HepG2 (cell line): ENCODE measurements at regions not wholly inside any gene's neighbourhood (a gene's known extent, or its start where the extent isn't known, plus 50 kb on each side); places are given as distances from the start of the nearest gene placed in this dataset.

Experiments
- ATAC-seq: fragments of 200-7000 bp; cut with Tn5 transposase; 3 replicates; pipeline ENCODE4 v1.9.1; 2020; ENCODE audit warnings: mild to moderate bottlenecking, moderate library complexity
- BruUV-seq: library from RNA; stranded (reverse); fragments of 400-500 nt; replicated peaks from 2 replicates; lab custom pipeline; 2021; lab: Mats Ljungman, UMichigan
- CTCF ChIA-PET: fragments of 300-600 bp; formaldehyde crosslinking; extraction: SDS; loops from one replicate; lab custom pipeline; 2021; ENCODE audit warnings: low total read pairs, inconsistent platforms, low intra/inter-chr PET ratio; lab: Yijun Ruan, JAX
- POLR2A ChIA-PET: fragments of 350-600 bp; sonication (Branson Sonifier 250); formaldehyde crosslinking; loops from one replicate; lab custom pipeline; 2020; ENCODE audit warnings: antibody characterized with exemption, inconsistent platforms; lab: Yijun Ruan, JAX
- DNase-seq: peaks from one replicate; pipeline ENCODE4 v3.0.0-alpha.2; 2015; ENCODE audit warnings: low spot score
- FAIRE-seq: peaks from 3 replicates; lab custom pipeline; 2011; peaks lifted over from hg19 to GRCh38; lab: Jason Lieb, UNC
- H2AFZ ChIP-seq: one replicate; pipeline ENCODE4 v1.6.1; 2011; ENCODE audit warnings: low read length, inconsistent platforms
- H3K27ac ChIP-seq: fragments of 300-600 bp; 3 replicates; pipeline ENCODE4 v1.8.0; 2011; ENCODE audit warnings: mixed run types, mild to moderate bottlenecking, mixed read lengths, low read length, inconsistent platforms; ENCODE audit not compliant: insufficient read depth; ENCODE audit errors: extremely low read length
- H3K27me3 ChIP-seq, 2 experiments: fragments of 200-600 bp in 1 of 2; 2 replicates in 1 of 2; 3 replicates in 1 of 2; pipeline versions ENCODE4 v1.6.0 to v1.8.0; 2011; ENCODE audit warnings: low read length in 2 of 2, mild to moderate bottlenecking in 2 of 2, moderate library complexity in 2 of 2, inconsistent platforms in 1 of 2; ENCODE audit not compliant: insufficient read depth in 2 of 2, control insufficient read depth in 1 of 2
- H3K36me3 ChIP-seq, 2 experiments: fragments of 200-600 bp in 1 of 2; replicated peaks in 1 of 2; 2 replicates in 1 of 2; 3 replicates in 1 of 2; pipeline versions ENCODE4 v1.5.1 to v1.8.0; 2011; ENCODE audit warnings: low read length in 2 of 2, inconsistent platforms in 1 of 2; ENCODE audit not compliant: insufficient read depth in 2 of 2, control insufficient read depth in 1 of 2
- H3K4me1 ChIP-seq: 2 replicates; pipeline ENCODE4 v1.5.1; 2012; ENCODE audit warnings: low read length, inconsistent platforms; ENCODE audit not compliant: insufficient read depth
- H3K4me2 ChIP-seq: 2 replicates; pipeline ENCODE4 v1.6.0; 2011; ENCODE audit warnings: low read depth, low read length, inconsistent platforms
- H3K4me3 ChIP-seq, 3 experiments: fragments of 200-600 bp in 1 of 3; sonication (generic), shearing (Covaris generic) in 1 of 3; replicated peaks in 1 of 3; 2 replicates each; pipeline ENCODE4 v1.5.1; 2011 to 2016; ENCODE audit warnings: low read length in 3 of 3, inconsistent platforms in 2 of 3, low read depth in 2 of 3, mild to moderate bottlenecking in 2 of 3, control low read depth in 1 of 3, mixed read lengths in 1 of 3; ENCODE audit not compliant: insufficient read depth in 1 of 3
- H3K79me2 ChIP-seq: one replicate; pipeline ENCODE4 v1.6.1; 2011; ENCODE audit warnings: low read length, inconsistent platforms; ENCODE audit not compliant: insufficient read depth
- H3K9ac ChIP-seq: 2 replicates; pipeline ENCODE4 v1.6.0; 2011; ENCODE audit warnings: mild to moderate bottlenecking, low read depth, low read length, inconsistent platforms; ENCODE audit not compliant: insufficient read depth
- H3K9me3 ChIP-seq: 2 replicates; pipeline ENCODE4 v1.5.1; 2012; ENCODE audit warnings: mild to moderate bottlenecking, low read length
- H4K20me1 ChIP-seq: 2 replicates; pipeline ENCODE4 v1.6.0; 2011; ENCODE audit warnings: inconsistent platforms, mild to moderate bottlenecking, low read length, moderate library complexity; ENCODE audit not compliant: insufficient read depth
- EEA1 ChIP-seq: sonication (generic); formaldehyde crosslinking; IDR thresholded peaks from 2 replicates; pipeline ENCODE4 v1.5.1; 2020; ENCODE audit warnings: mild to moderate bottlenecking, missing genetic modification reagents, borderline replicate concordance
- KLF11 ChIP-seq: IDR thresholded peaks from 2 replicates; pipeline ENCODE4 v1.6.1; 2016; ENCODE audit warnings: missing compliant biosample characterization
- MTA3 ChIP-seq: sonication (generic); formaldehyde crosslinking; IDR thresholded peaks from 2 replicates; pipeline ENCODE4 v1.4.0; 2020; ENCODE audit warnings: missing genetic modification reagents
- SP2 ChIP-seq: sonication (generic); formaldehyde crosslinking; IDR thresholded peaks from 2 replicates; pipeline ENCODE4 v1.5.1; 2020; ENCODE audit warnings: mild to moderate bottlenecking, missing genetic modification reagents
- USF2 ChIP-seq, 2 experiments: sonication (generic) in 1 of 2; formaldehyde crosslinking in 1 of 2; IDR thresholded peaks; 2 replicates each; pipeline versions ENCODE4 v1.5.1 to v1.6.1; 2011 to 2020; ENCODE audit warnings: borderline replicate concordance in 1 of 2, low read depth in 1 of 2, low read length in 1 of 2, mild to moderate bottlenecking in 1 of 2, missing genetic modification reagents in 1 of 2, moderate library complexity in 1 of 2
- ZBTB43 ChIP-seq: sonication (generic); formaldehyde crosslinking; conservative IDR thresholded peaks from 2 replicates; pipeline ENCODE4 v1.4.0; 2020; ENCODE audit warnings: missing genetic modification reagents
- ZC3H4 ChIP-seq: sonication (generic); formaldehyde crosslinking; IDR thresholded peaks from 2 replicates; pipeline ENCODE4 v1.4.0; 2020; ENCODE audit warnings: missing genetic modification reagents, borderline replicate concordance
- ZHX1 ChIP-seq: sonication (generic); formaldehyde crosslinking; IDR thresholded peaks from 2 replicates; pipeline ENCODE4 v1.8.1; 2022; ENCODE audit warnings: low read depth, mild to moderate bottlenecking, missing genetic modification reagents
- ZNF251 ChIP-seq: sonication (generic); formaldehyde crosslinking; IDR thresholded peaks from 2 replicates; pipeline ENCODE4 v1.9.0; 2021; ENCODE audit warnings: mild to moderate bottlenecking, missing genetic modification reagents
- ZNF274 ChIP-seq: sonication (generic); formaldehyde crosslinking; IDR thresholded peaks from 2 replicates; pipeline ENCODE4 v1.5.1; 2020; ENCODE audit warnings: mild to moderate bottlenecking, missing genetic modification reagents
- ZNF30 ChIP-seq: sonication (generic); formaldehyde crosslinking; IDR thresholded peaks from 2 replicates; pipeline ENCODE4 v1.5.0; 2020; ENCODE audit warnings: mild to moderate bottlenecking, missing genetic modification reagents
- ZNF329 ChIP-seq: sonication (generic); formaldehyde crosslinking; IDR thresholded peaks from 2 replicates; pipeline ENCODE4 v1.9.0; 2021; ENCODE audit warnings: low read depth, mild to moderate bottlenecking, missing genetic modification reagents
- ZNF546 ChIP-seq: sonication (generic); formaldehyde crosslinking; conservative IDR thresholded peaks from 2 replicates; pipeline ENCODE4 v1.8.1; 2023; ENCODE audit warnings: mild to moderate bottlenecking, missing genetic modification reagents
- ZSCAN20 ChIP-seq: sonication (generic); formaldehyde crosslinking; IDR thresholded peaks from 2 replicates; pipeline ENCODE4 v1.4.0; 2020; ENCODE audit warnings: missing genetic modification reagents, mild to moderate bottlenecking, borderline replicate concordance
- WGBS: methylation state at CpG from one replicate; pipeline ENCODE4 v1.1.6; 2017; ENCODE audit warnings: low lambda C conversion rate; 5-methylcytosine and 5-hydroxymethylcytosine counted together
- in situ Hi-C: cut with HindIII; loops from 2 replicates; pipeline ENCODE4 v1.10.0; 2017; ENCODE audit warnings: low pct_unique_long_range_greater_than_20kb; ENCODE audit not compliant: extremely low pct_ligation_motif_present
- intact Hi-C: fragments of 100-400 bp; cut with micrococcal nuclease; formaldehyde crosslinking; loops from one replicate; pipeline ENCODE4 v1.10.0; 2022; ENCODE audit not compliant: unreplicated experiment

GRCh38 chr1:170354246-170354645, 177.7 kb upstream of the GORAB start:
- no peaks in the 10 kb centered on the region for H3K36me3 ChIP-seq
- CTCF ChIA-PET: no interaction called here
- POLR2A ChIA-PET: no interaction called here
- ATAC-seq: no peak
- WGBS: 16% methylated on average over 4 of the region's 4 CpGs
- H3K4me2 ChIP-seq: no peak overlapping the region
- no peak overlapping the region for H3K9ac ChIP-seq
- H3K4me3 ChIP-seq: no peak overlapping the region
- H3K4me1 ChIP-seq: no peaks in the 10 kb centered on the region
- no peaks in the 10 kb centered on the region for H3K27me3 ChIP-seq
- no peaks in the 10 kb centered on the region for H3K79me2 ChIP-seq
- no peaks in the 10 kb centered on the region for H3K9me3 ChIP-seq
- DNase-seq: no peak
- no peak overlapping the region for H2AFZ ChIP-seq
- in situ Hi-C loops: no loop called here
- intact Hi-C loops: no loop called here
- BruUV-seq: no TSS peak
- no peak for TF ChIP-seq ZNF30 (CRISPR knock-in tag)
- no peak for TF ChIP-seq ZSCAN20 (CRISPR knock-in tag)
- no peak for TF ChIP-seq USF2 (IDR thresholded peaks at IDR 0.05; ENCODE audit: low read depth, low read length)
- no peak for TF ChIP-seq USF2 (CRISPR knock-in tag; IDR thresholded peaks at IDR 0.05; ENCODE audit: borderline replicate concordance)
- TF ChIP-seq ZBTB43 (CRISPR knock-in tag): no peak
- FAIRE-seq: no peak
- H3K27ac ChIP-seq: no peak overlapping the region
- H4K20me1 ChIP-seq: no peaks in the 10 kb centered on the region

- H3K4me2 ChIP-seq: no peak overlapping the region
- H3K27me3 ChIP-seq: no peaks in the 10 kb centered on the region
- BruUV-seq: no TSS peak
- 17% methylated on average over 3 of the region's 3 CpGs for WGBS
- no peak for ATAC-seq
- CTCF ChIA-PET: no interaction called here
- FAIRE-seq: no peak
- H2AFZ ChIP-seq: no peak overlapping the region
- no peak overlapping the region for H3K27ac ChIP-seq
- no peaks in the 10 kb centered on the region for H3K9me3 ChIP-seq
- no peaks in the 10 kb centered on the region for H4K20me1 ChIP-seq
- H3K36me3 ChIP-seq: no peaks in the 10 kb centered on the region
- intact Hi-C loops (no loop called here), in situ Hi-C loops (no loop called here)
- POLR2A ChIA-PET: no interaction called here
- no peak for DNase-seq
- no peaks in the 10 kb centered on the region for H3K4me1 ChIP-seq
- no peaks in the 10 kb centered on the region for H3K79me2 ChIP-seq
- H3K9ac ChIP-seq: no peak overlapping the region
- H3K4me3 ChIP-seq: no peak overlapping the region
- no peak for TF ChIP-seq ZNF329 (CRISPR knock-in tag)
- no peak for TF ChIP-seq ZNF251 (CRISPR knock-in tag)
- no peak for TF ChIP-seq ZC3H4 (CRISPR knock-in tag)
- no peak for TF ChIP-seq SP2
- TF ChIP-seq ZHX1 (CRISPR knock-in tag): no peak
- TF ChIP-seq KLF11 (CRISPR knock-in tag): no peak
- TF ChIP-seq EEA1 (CRISPR knock-in tag): no peak
- no peak for TF ChIP-seq MTA3 (CRISPR knock-in tag)
- TF ChIP-seq ZNF546 (CRISPR knock-in tag): no peak
- no peak for TF ChIP-seq ZNF274
Measured at GRCh38 chr1:170354690-170355089, 177.3 kb upstream of the GORAB start.
